ENCODE measurements at regions not wholly inside any gene's neighbourhood (a gene's known extent, or its start where the extent isn't known, plus 50 kb on each side); places are given as distances from the start of the nearest gene placed in this dataset.

DNA sequence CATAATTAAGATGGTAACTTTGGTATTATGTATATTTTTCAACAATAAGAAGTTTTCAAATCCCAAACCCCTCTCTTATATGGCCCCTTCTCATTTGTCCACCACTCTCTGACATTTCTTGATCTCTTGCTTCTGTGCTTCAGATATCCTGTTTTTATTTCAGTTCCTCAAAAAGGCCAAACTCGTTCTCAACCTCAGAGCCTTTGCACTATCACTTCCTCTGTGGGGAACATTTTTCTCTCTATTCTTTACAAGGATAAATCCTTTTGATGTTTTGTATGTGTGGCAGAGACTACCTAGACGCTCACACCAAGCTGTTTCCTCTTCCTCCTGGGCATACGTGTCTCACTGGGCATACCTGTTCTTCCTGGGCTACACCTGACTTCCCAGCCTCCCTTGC is 54.2 kb upstream of the FRMD4A start:
- TF ChIP-seq, protein P1, sequence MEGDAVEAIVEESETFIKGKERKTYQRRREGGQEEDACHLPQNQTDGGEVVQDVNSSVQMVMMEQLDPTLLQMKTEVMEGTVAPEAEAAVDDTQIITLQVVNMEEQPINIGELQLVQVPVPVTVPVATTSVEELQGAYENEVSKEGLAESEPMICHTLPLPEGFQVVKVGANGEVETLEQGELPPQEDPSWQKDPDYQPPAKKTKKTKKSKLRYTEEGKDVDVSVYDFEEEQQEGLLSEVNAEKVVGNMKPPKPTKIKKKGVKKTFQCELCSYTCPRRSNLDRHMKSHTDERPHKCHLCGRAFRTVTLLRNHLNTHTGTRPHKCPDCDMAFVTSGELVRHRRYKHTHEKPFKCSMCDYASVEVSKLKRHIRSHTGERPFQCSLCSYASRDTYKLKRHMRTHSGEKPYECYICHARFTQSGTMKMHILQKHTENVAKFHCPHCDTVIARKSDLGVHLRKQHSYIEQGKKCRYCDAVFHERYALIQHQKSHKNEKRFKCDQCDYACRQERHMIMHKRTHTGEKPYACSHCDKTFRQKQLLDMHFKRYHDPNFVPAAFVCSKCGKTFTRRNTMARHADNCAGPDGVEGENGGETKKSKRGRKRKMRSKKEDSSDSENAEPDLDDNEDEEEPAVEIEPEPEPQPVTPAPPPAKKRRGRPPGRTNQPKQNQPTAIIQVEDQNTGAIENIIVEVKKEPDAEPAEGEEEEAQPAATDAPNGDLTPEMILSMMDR (IDR thresholded peaks at IDR 0.05; ENCODE audit: low read depth, low read length): no peak
- H3K4me1 ChIP-seq: no peaks in the 10 kb centered on the region
- DNase-seq: no peak
- no peaks in the 10 kb centered on the region for H3K36me3 ChIP-seq
- no peak overlapping the region for H3K4me3 ChIP-seq (ENCODE audit: low read depth, low read length)
- H3K9me3 ChIP-seq: no peaks in the 10 kb centered on the region
- H3K27me3 ChIP-seq: peaks cover 7% of the 10 kb centered on the region; the same call in 1 of the 2 replicates

DNA sequence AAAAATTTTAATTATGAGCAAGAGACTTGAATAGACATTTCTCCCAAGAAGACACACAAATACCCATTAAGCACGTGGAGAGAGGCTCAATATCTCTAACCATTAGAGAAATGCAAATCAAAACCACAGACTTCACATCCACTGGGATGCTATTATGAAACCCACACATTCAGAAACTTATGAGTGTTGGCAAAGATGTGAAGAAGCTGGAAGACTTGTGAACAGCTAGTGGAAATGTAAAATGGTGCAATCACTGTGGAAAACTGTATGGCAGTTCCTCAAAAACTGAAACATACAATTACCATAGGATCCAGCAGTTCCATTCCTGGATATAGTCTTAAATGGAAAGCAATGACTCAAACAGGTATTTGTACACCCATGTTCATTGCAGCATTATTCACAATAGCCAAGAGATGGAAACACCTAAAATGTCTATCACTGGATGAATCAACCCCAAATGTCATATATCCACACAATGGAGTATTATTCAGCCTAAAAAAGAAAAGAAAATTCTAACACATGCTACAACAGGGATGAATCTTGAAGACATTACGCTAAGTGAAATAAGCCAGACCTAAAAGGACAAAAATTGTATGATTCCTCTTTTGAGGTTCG is 53.5 kb upstream of the FRMD4A start:
- Histone ChIP-seq H3K9me3 (no peaks in the 10 kb centered on the region), H3K4me3 (ENCODE audit: low read depth, low read length) (no peak overlapping the region), H3K27me3 (peaks cover 7% of the 10 kb centered on the region; the same call in 1 of the 2 replicates), H3K36me3 (no peaks in the 10 kb centered on the region), H3K4me1 (no peaks in the 10 kb centered on the region)
- TF ChIP-seq, protein P1 (IDR thresholded peaks at IDR 0.05; ENCODE audit: low read depth, low read length): no peak
- DNase-seq: no peak

DNA sequence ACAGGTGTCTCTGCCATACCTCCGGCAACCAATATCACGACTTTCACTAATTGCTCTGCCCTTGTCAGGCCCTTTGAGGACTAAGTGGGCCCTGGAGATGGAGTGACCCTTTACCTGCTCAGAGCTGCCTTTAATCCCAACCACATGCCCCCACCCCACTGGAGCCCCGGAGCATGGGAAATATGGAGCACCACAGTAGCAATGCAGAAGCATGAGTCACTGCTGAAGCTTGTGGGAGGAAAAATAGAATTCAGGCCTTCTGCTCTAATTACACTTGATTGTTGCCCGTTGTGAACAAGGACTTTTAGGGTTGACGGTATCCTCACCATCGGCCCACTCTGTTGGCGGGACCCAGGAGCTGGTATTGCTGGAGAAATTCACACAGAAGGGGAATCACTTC is 52.5 kb upstream of the FRMD4A start:
- H3K4me1 ChIP-seq: no peaks in the 10 kb centered on the region

DNA sequence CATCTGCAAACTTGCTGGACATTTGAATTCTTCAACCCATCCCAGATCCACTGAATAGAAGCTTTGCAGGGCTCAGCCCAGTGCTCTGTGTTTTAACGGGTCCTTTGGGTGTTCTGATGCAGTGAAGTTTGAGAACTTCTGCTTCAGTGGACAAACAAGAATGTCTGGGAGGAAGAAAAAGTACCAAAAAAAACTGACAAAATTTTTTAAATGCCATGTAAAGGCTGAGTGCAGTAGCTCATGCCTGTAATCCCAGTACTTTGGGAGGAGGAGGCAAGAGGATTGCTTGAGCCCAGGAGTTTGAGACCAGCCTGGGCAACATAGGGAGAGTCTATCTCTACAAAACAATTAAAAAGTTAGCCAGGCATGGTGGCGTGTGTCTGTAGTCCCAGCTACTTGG is 51.8 kb upstream of the FRMD4A start:
- H3K36me3 ChIP-seq: no peaks in the 10 kb centered on the region
- H3K4me1 ChIP-seq: no peaks in the 10 kb centered on the region
- no peak overlapping the region for H3K4me3 ChIP-seq (ENCODE audit: low read depth, low read length)
- H3K9me3 ChIP-seq: no peaks in the 10 kb centered on the region
- TF ChIP-seq, protein P1 (IDR thresholded peaks at IDR 0.05; ENCODE audit: low read depth, low read length): no peak
- H3K27me3 ChIP-seq: peaks cover under 1% of the 10 kb centered on the region; the same call in 1 of the 2 replicates
- DNase-seq: no peak

More for the DNA sequence above, 52.5 kb upstream of the FRMD4A start:
- Histone ChIP-seq H3K4me3 (ENCODE audit: low read depth, low read length) (no peak overlapping the region), H3K27me3 (peaks cover 7% of the 10 kb centered on the region; the same call in 1 of the 2 replicates), H3K9me3 (no peaks in the 10 kb centered on the region), H3K36me3 (no peaks in the 10 kb centered on the region)
- DNase-seq: no peak
- TF ChIP-seq, protein P1 (IDR thresholded peaks at IDR 0.05; ENCODE audit: low read depth, low read length): no peak

DNA sequence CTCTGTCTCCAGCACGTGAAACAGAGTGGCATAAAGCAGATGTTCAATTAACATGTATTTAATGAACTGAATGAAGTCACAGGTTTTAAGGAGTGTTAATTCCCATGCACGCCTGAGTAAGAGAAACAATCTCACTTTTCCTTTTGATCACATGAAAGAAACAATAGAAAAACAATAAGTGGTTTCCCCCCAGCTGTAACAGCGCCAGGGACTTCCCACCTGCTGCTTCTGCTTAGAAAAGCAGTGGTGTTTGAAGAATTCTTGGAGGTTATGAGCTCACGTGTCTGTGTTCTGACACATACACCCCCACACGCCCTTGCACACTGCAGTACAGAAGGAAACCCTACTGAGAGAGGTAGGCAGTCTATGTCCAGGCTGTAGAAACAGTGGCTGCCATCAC is 51.3 kb upstream of the FRMD4A start:
- no peak for DNase-seq
- H3K4me1 ChIP-seq: no peaks in the 10 kb centered on the region
- TF ChIP-seq, protein P1 (IDR thresholded peaks at IDR 0.05; ENCODE audit: low read depth, low read length): no peak

DNA sequence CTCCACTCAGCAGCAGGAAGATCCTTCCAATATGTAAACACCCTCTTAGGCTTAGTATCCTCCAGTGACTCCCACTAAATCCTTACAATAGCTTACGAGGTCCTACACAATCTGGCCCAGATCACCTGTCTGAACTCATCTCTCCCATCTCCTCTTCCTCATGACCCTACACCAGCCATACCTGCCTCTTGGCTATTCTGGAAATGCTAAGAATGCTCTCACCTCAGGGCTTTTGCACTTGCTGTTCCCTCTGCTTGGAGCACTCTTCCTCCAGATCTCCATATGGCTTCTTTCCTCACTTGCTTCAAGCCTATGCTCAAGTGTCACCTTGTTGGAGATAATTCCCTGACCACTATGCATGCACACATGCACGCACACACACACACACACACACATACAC is 50.8 kb upstream of the FRMD4A start:
- DNase-seq: no peak
- H3K4me3 ChIP-seq (ENCODE audit: low read depth, low read length): no peak overlapping the region
- no peaks in the 10 kb centered on the region for H3K36me3 ChIP-seq
- H3K9me3 ChIP-seq: no peaks in the 10 kb centered on the region
- TF ChIP-seq, protein P1 (IDR thresholded peaks at IDR 0.05; ENCODE audit: low read depth, low read length): no peak
- H3K27me3 ChIP-seq: no peaks in the 10 kb centered on the region
- H3K4me1 ChIP-seq: no peaks in the 10 kb centered on the region

More for the DNA sequence above, 51.3 kb upstream of the FRMD4A start:
- no peak overlapping the region for H3K4me3 ChIP-seq (ENCODE audit: low read depth, low read length)
- no peaks in the 10 kb centered on the region for H3K36me3 ChIP-seq
- no peaks in the 10 kb centered on the region for H3K9me3 ChIP-seq
- no peaks in the 10 kb centered on the region for H3K27me3 ChIP-seq
